Endodermal cell (in vitro differentiated cells): ENCODE measurements at regions not wholly inside any gene's neighbourhood (a gene's known extent, or its start where the extent isn't known, plus 50 kb on each side); places are given as distances from the start of the nearest gene placed in this dataset.
"Not testable (repeated sequence)": the region's sequence is repeated elsewhere in the genome, so short reads cannot be mapped to it uniquely, and the experiment has no call there.

ENCODE experiments used
- DNase-seq: peaks from one replicate; pipeline ENCODE4 v3.0.0-alpha.2; 2017
- H3K27ac ChIP-seq: 2 replicates; pipeline ENCODE4 v1.5.1; 2013; ENCODE audit warnings: mild to moderate bottlenecking, low read depth, low read length, moderate library complexity
- H3K27me3 ChIP-seq: 2 replicates; pipeline ENCODE4 v1.6.1; 2013; ENCODE audit warnings: mild to moderate bottlenecking, low read length, moderate library complexity; ENCODE audit not compliant: insufficient read depth, control insufficient read depth, poor library complexity, severe bottlenecking
- H3K36me3 ChIP-seq: 2 replicates; pipeline ENCODE4 v1.7.0; 2013; ENCODE audit warnings: mild to moderate bottlenecking, low read length, moderate library complexity; ENCODE audit not compliant: control insufficient read depth, insufficient read depth
- H3K4me1 ChIP-seq: one replicate; pipeline ENCODE4 v1.7.0; 2013; ENCODE audit warnings: low read length; ENCODE audit not compliant: control insufficient read depth, insufficient read depth
- H3K4me3 ChIP-seq: 2 replicates; pipeline ENCODE4 v1.5.1; 2013; ENCODE audit warnings: mild to moderate bottlenecking, low read length, moderate library complexity
- H3K9ac ChIP-seq: 2 replicates; pipeline ENCODE4 v1.6.1; 2013; ENCODE audit warnings: mild to moderate bottlenecking, low read length, moderate library complexity; ENCODE audit not compliant: poor library complexity, severe bottlenecking; ENCODE audit errors: extremely low read depth
- H3K9me3 ChIP-seq: 2 replicates; pipeline ENCODE4 v1.6.1; 2013; ENCODE audit warnings: mild to moderate bottlenecking, low read length, moderate library complexity; ENCODE audit not compliant: control insufficient read depth
- H3K27ac Mint-ChIP-seq: 2 replicates; pipeline ENCODE4 v1.8.0; 2020; ENCODE audit warnings: mixed read lengths
- H3K27me3 Mint-ChIP-seq: 2 replicates; pipeline ENCODE4 v1.8.0; 2021; ENCODE audit warnings: mild to moderate bottlenecking, mixed read lengths; ENCODE audit not compliant: insufficient read depth
- H3K36me3 Mint-ChIP-seq: 2 replicates; pipeline ENCODE4 v1.8.0; 2020; ENCODE audit warnings: low read depth, mixed read lengths
- H3K4me1 Mint-ChIP-seq: 2 replicates; pipeline ENCODE4 v1.8.0; 2020; ENCODE audit warnings: mixed read lengths
- H3K4me3 Mint-ChIP-seq: 2 replicates; pipeline ENCODE4 v1.8.0; 2020; ENCODE audit warnings: mild to moderate bottlenecking, moderate library complexity, mixed read lengths
- H3K9me3 Mint-ChIP-seq: 2 replicates; pipeline ENCODE4 v1.8.0; 2020; ENCODE audit warnings: mild to moderate bottlenecking, mixed read lengths
- WGBS, 2 experiments: methylation state at CpG; one replicate each; pipeline versions ENCODE4 v1.1.5 to v1.1.7; 2013; ENCODE audit warnings: missing lambda C conversion rate in 2 of 2, mixed read lengths in 1 of 2; ENCODE audit not compliant: insufficient coverage in 1 of 2, insufficient read length in 1 of 2; 5-methylcytosine and 5-hydroxymethylcytosine counted together
- TF ChIP-seq, protein P1 (sequence below): fragments of 200-600 bp; sonication (generic); conservative IDR thresholded peaks from 2 replicates; pipeline ENCODE4 v1.5.0; 2021; ENCODE audit warnings: antibody characterized with exemption, mild to moderate bottlenecking

DNA sequence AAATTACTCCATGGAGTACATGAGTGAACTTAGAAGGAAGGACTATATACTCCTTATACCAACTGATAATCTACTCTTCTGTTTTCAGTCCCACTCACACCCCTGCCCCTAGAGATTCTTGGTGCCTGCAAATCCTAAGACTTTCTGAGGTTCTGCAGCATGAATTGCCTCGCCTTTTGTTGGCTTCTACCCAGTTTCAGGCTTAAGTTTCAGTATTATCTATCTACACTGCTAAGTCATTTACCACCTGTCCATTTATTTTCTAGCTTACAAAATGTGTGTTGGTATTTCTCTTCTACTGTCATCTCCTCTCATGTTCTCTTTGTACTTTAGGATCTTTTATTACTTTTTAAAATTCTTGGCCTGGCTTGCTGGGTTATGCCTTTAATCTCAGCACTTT, 94.4 kb upstream of the AMOT start:
- Mint-ChIP-seq H3K27ac (no peak overlapping the region), H3K27me3 (peaks cover 14% of the 10 kb centered on the region), H3K9me3 (no peaks in the 10 kb centered on the region), H3K4me3 (no peak overlapping the region), H3K36me3 (no peaks in the 10 kb centered on the region), H3K4me1 (peaks cover 6% of the 10 kb centered on the region)
- Histone ChIP-seq H3K4me1 (no peaks in the 10 kb centered on the region), H3K27me3 (no peaks in the 10 kb centered on the region), H3K9me3 (no peaks in the 10 kb centered on the region), H3K4me3 (no peak overlapping the region), H3K36me3 (no peaks in the 10 kb centered on the region), H3K27ac (no peak overlapping the region), H3K9ac (no peak overlapping the region)
- DNase-seq, result no peak
- TF ChIP-seq, protein P1, sequence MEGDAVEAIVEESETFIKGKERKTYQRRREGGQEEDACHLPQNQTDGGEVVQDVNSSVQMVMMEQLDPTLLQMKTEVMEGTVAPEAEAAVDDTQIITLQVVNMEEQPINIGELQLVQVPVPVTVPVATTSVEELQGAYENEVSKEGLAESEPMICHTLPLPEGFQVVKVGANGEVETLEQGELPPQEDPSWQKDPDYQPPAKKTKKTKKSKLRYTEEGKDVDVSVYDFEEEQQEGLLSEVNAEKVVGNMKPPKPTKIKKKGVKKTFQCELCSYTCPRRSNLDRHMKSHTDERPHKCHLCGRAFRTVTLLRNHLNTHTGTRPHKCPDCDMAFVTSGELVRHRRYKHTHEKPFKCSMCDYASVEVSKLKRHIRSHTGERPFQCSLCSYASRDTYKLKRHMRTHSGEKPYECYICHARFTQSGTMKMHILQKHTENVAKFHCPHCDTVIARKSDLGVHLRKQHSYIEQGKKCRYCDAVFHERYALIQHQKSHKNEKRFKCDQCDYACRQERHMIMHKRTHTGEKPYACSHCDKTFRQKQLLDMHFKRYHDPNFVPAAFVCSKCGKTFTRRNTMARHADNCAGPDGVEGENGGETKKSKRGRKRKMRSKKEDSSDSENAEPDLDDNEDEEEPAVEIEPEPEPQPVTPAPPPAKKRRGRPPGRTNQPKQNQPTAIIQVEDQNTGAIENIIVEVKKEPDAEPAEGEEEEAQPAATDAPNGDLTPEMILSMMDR, result no peak
- 100% methylated on average over 1 of the region's 1 CpG; no CpG with 5 or more reads in 1 of the 2 experiments for WGBS, 2 experiments

DNA sequence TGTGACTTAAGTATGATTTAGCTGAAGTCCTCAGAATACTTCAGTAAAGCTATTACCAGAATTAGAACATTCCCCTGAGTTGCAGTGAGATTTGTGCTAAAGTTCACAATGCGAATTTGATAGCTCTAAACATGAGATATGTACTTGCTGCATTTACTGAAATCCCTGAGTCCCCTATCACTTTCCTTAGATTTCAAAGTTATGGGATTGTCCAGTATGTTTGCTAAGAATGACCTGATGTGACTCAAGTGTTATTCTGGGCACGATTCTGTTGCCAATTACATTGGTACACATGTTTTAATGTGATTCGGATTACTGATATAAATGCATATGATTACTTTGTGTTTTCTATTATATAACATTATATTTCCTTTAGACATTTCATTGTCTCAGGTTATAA, 91.3 kb upstream of the AMOT start:
- H3K9ac ChIP-seq, result no peak overlapping the region
- H3K27me3 Mint-ChIP-seq, result peaks cover 14% of the 10 kb centered on the region
- H3K4me3 Mint-ChIP-seq, result no peak overlapping the region
- H3K27ac Mint-ChIP-seq, result no peak overlapping the region
- TF ChIP-seq, protein P1, result no peak
- no peaks in the 10 kb centered on the region for H3K36me3 Mint-ChIP-seq
- H3K9me3 Mint-ChIP-seq, result no peaks in the 10 kb centered on the region
- no peaks in the 10 kb centered on the region for H3K9me3 ChIP-seq
- H3K4me1 Mint-ChIP-seq, result peaks cover 4% of the 10 kb centered on the region
- H3K27me3 ChIP-seq, result no peaks in the 10 kb centered on the region
- no peaks in the 10 kb centered on the region for H3K36me3 ChIP-seq
- H3K27ac ChIP-seq, result no peak overlapping the region
- H3K4me3 ChIP-seq, result no peak overlapping the region
- no peaks in the 10 kb centered on the region for H3K4me1 ChIP-seq
- WGBS, 2 experiments, result 95% methylated on average over 2 of the region's 3 CpGs; no CpG with 5 or more reads in 1 of the 2 experiments
- no peak for DNase-seq

DNA sequence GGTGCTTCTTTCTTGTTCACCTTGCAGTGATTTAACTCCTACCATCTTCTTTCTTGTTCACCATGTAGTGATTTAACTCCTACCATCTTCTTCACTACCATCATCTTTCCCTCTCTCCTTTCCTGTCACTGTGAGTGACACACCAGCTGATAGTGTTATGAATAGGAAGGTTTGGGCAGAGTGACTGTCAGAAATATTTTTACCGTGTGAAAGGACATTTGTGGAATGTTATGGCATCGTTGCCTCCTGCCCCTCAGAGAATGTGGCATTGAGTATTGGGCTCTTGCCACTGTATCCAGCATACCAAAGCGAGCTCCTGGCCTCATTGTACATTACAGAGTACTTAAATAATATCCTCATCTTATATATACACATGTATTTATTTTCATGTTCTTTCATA, 90.8 kb upstream of the AMOT start:
- Mint-ChIP-seq H3K4me1 (peaks cover 4% of the 10 kb centered on the region), H3K9me3 (no peaks in the 10 kb centered on the region)
- TF ChIP-seq, protein P1, result no peak

DNA sequence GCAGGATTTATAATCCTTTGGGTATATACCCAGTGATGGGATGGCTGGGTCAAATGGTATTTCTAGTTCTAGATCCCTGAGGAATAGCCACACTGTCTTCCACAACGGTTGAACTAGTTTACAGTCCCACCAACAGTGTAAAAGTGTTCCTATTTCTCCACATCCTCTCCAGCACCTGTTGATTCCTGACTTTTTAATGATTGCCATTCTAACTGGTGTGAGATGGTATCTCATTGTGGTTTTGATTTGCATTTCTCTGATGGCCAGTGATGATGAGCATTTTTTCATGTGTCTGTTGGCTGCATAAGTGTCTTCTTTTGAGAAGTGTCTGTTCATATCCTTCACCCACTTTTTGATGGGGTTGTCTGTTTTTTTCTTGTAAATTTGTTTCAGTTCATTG, 82.8 kb upstream of the AMOT start:
- H3K9me3 Mint-ChIP-seq, H3K4me1 ChIP-seq, H3K9ac ChIP-seq, H3K27me3 Mint-ChIP-seq, H3K4me3 ChIP-seq, H3K27ac Mint-ChIP-seq, H3K27me3 ChIP-seq, DNase-seq, H3K36me3 ChIP-seq, H3K4me1 Mint-ChIP-seq, H3K4me3 Mint-ChIP-seq, H3K36me3 Mint-ChIP-seq, H3K9me3 ChIP-seq, H3K27ac ChIP-seq: not testable (repeated sequence)
- no CpG with 5 or more reads among the region's 1 CpG for WGBS, 2 experiments

More for the DNA sequence above, 90.8 kb upstream of the AMOT start:
- H3K27ac ChIP-seq, result no peak overlapping the region
- no peak overlapping the region for H3K4me3 ChIP-seq
- no peak overlapping the region for H3K27ac Mint-ChIP-seq
- H3K27me3 ChIP-seq, result no peaks in the 10 kb centered on the region
- no peaks in the 10 kb centered on the region for H3K9me3 ChIP-seq
- H3K9ac ChIP-seq, result no peak overlapping the region
- 84% methylated on average over 2 of the region's 3 CpGs; no CpG with 5 or more reads in 1 of the 2 experiments for WGBS, 2 experiments
- no peak for DNase-seq
- no peaks in the 10 kb centered on the region for H3K4me1 ChIP-seq
- H3K4me3 Mint-ChIP-seq, result no peak overlapping the region
- H3K27me3 Mint-ChIP-seq, result peaks cover 14% of the 10 kb centered on the region
- no peaks in the 10 kb centered on the region for H3K36me3 Mint-ChIP-seq
- H3K36me3 ChIP-seq, result no peaks in the 10 kb centered on the region
